VCaP (cell line): ENCODE measurements at regions not wholly inside any gene's neighbourhood (a gene's known extent, or its start where the extent isn't known, plus 50 kb on each side); places are given as distances from the start of the nearest gene placed in this dataset.

Experiments
- H3K27ac ChIP-seq: fragments of 450-650 bp; 2 replicates; pipeline ENCODE4 v1.5.1; 2017
- CTCF ChIP-seq: fragments of 450-650 bp; conservative IDR thresholded peaks from 2 replicates; pipeline ENCODE4 v1.5.1; 2017; ENCODE audit warnings: mild to moderate bottlenecking, moderate library complexity

GRCh38 chr3:18215639-18216038 lies 209.5 kb downstream of the SATB1 start:
- no peak overlapping the region for H3K27ac ChIP-seq
- no peak for TF ChIP-seq CTCF

- TF ChIP-seq CTCF = no peak
- H3K27ac ChIP-seq = no peak overlapping the region
Observed at GRCh38 chr3:18211116-18211515, 214.0 kb downstream of the SATB1 start.

- H3K27ac ChIP-seq = no peak overlapping the region
- TF ChIP-seq CTCF = no peak
Observed at GRCh38 chr3:18208856-18209255, 216.3 kb downstream of the SATB1 start.

GRCh38 chr3:18208091-18208490 lies 217.0 kb downstream of the SATB1 start:
- no peak for TF ChIP-seq CTCF
- H3K27ac ChIP-seq = no peak overlapping the region

- TF ChIP-seq CTCF = no peak
Observed at GRCh38 chr3:18207226-18207625, 217.9 kb downstream of the SATB1 start.

GRCh38 chr3:18205701-18206100 lies 219.4 kb downstream of the SATB1 start:
- H3K27ac ChIP-seq = peak overlapping the region; percentile 0; the same call in 1 of the 2 replicates

More at GRCh38 chr3:18207226-18207625, 217.9 kb downstream of the SATB1 start:
- no peak overlapping the region for H3K27ac ChIP-seq

- TF ChIP-seq CTCF = no peak
- H3K27ac ChIP-seq = no peak overlapping the region
Observed at GRCh38 chr3:18201315-18201714, 223.8 kb downstream of the SATB1 start.

- H3K27ac ChIP-seq = no peak overlapping the region
- no peak for TF ChIP-seq CTCF
Observed at GRCh38 chr3:18199757-18200156, 225.4 kb downstream of the SATB1 start.
